GM18502 (cell line): ENCODE measurements at regions not wholly inside any gene's neighbourhood (a gene's known extent, or its start where the extent isn't known, plus 50 kb on each side); places are given as distances from the start of the nearest gene placed in this dataset.

Source experiments
- ATAC-seq: cut with Tn5 transposase; IDR thresholded peaks from one replicate; pipeline ENCODE4 v1.9.1; 2021; ENCODE audit warnings: mild to moderate bottlenecking; ENCODE audit not compliant: unreplicated experiment, poor library complexity

GRCh38 chr5:96340357-96340756, 92.7 kb downstream of the PCSK1 start:
- no peak for ATAC-seq

- no peak for ATAC-seq
Measured at GRCh38 chr5:96339862-96340261, 93.2 kb downstream of the PCSK1 start.

- ATAC-seq = no peak
Measured at GRCh38 chr5:96338624-96339415, 94.2 kb downstream of the PCSK1 start.

GRCh38 chr5:96338091-96338490, 95.0 kb downstream of the PCSK1 start:
- ATAC-seq = no peak

DNA sequence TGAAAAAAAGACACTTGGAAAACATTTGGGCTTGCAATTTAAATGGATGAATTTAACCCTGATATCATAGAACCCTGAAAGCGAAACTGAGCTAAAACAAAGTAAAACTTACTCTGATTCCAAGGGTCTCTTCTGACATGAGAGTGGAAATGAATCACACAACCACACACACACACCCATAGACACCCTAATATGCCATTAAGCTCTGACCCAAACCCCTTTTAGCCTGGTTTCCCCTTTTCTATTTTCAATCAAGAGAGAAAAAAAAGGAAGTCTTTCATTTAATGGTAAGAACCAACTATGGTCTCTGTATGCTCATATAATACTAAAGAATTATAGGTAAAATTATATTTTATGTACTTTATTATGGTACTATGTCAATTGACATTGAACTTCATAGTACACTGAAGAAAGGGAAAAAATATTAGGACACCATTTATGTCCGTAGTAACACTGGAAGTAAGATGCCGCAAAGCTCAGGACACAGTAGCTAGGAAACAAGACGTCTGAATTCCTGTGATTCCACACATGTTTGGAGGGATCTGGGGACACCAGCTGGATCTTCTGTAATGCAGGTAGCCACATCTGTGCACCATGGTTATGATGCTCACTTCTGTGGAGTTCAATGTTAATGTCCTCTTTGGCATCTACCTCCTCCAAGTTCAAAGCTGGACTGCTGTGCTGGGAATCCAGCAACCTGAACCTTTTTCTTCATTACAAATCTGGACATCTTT, 95.8 kb downstream of the PCSK1 start:
- peak; percentile 49 for ATAC-seq

DNA sequence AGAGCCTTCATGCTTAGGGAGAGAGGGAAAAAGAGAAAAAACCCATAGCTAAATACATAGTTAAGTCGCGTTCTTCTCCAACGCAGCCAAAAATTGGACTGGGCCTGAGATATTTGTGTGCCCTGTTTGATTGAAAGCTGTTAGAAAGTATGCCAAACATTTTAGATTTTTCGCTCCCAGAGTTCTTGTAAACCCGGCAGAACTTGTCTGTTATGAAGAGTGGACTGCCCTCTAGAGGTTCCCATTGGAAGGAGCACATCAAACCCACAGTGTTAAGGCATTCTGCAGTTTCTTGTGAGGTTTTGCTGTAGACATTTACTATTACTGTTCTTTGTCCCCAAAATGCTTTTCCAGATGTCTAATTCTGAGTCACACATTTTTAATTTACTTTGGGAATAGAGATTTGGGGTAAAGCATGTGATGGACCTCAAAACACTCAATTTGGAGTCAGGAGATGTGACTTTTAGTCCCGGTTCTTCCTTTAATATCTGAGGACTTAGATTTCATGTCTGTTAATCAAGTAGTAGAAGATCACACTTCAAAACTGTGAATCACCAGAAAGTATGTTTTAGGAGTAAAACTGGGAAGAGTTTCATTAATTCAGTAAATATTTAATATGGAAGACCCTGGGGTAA, 96.6 kb downstream of the PCSK1 start:
- ATAC-seq = peak; percentile 64

DNA sequence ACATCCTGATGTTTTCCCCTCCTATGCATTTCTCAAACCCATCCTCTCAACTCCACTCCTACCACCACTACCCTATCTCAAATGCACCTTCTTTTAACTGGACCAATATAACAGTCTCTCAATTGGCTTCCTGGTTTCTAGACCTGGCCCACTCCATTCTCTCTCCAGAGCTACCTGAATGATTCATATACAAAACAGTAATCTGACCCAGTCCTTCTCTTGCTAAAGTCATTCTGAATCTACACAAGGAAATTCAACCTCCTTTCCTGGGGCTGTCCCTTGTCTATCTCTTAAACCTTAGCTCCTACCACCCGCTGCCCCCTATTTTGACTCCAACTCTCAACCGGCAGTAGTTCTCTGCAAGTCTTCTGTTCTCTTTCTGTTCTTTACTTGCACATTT, 97.2 kb downstream of the PCSK1 start:
- no peak for ATAC-seq

GRCh38 chr5:96333391-96333790, 99.7 kb downstream of the PCSK1 start:
- no peak for ATAC-seq

- no peak for ATAC-seq
Measured at GRCh38 chr5:96332535-96333366, 100.3 kb downstream of the PCSK1 start.

GRCh38 chr5:96331681-96332361, 101.2 kb downstream of the PCSK1 start:
- ATAC-seq = no peak

GRCh38 chr5:96331210-96331609, 101.8 kb downstream of the PCSK1 start:
- ATAC-seq = no peak

DNA sequence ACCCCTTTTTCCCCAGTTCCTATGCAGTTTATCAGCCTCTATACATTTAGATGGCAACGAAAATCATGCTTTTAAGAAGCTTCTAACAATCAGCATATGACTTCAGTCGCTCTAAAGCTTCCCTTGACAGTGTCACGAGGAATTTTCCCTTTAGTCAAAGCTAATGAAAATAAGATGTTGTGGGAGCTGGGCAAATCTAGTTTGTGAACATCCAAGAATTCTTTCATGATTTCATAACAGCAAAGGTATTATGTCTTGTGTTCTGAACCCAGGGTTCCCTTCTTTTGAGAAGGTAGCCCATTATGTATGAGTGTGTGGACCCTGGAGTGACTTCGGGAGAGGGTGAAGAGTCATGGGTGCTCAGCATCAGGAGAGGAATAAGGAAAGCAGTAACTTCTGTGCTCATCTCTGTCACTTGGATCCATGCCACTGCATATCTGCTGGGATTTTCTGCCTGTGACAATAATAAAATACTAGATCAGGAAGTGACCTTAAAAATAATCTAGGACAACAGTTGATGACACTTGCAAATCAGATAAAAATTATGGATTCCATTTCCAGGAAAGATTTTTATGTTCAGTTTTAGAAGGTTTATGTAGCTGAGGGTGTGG, 102.4 kb downstream of the PCSK1 start:
- no peak for ATAC-seq

DNA sequence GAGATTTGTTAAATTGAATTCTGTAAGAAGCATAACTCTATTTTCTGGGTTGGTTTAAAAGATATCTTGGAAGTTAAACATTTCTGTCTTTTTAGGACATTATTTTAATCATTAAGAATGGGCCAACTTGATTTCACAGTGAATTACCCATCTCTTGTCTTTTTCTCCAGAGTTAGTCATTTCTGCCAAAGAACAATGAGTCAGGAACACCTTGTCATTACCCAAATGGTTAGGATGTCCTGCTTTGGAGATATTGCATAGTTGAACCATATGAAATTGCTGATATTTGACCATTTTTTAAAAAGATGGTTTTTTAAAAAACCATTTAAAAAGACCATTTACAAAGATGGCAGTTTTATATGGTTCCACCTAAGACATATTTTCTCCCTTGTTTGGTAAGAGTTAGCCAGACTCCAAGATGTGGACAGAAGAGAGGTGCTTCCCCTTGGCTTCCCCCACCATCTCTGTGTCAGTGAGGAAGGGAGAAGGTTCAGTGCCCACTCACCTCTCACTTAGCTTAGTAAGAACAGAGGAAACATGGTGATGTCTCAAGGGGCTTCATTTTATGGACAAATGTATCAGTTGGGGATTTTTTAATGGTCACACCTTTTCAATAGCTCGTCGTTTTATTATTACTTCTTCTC, 103.0 kb downstream of the PCSK1 start:
- ATAC-seq = no peak

DNA sequence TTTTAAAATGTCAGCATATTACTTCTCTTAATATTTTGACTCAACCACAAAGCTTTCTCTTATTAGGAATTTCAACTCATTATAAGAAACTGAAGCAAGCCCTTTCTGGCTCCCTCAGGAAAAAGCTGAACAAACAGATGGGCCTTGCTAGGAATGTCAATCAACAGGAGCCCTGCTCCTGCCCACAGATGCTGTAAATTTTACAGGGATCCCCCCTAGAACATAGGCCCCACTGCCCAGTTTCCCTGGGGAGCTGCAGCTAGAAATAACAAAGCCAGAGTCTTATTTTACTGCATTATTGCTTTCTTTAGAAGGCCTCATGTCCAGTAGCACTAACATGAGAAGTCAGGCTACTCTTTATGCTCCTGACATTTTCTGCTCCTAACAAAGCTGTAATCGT, 103.8 kb downstream of the PCSK1 start:
- no peak for ATAC-seq

DNA sequence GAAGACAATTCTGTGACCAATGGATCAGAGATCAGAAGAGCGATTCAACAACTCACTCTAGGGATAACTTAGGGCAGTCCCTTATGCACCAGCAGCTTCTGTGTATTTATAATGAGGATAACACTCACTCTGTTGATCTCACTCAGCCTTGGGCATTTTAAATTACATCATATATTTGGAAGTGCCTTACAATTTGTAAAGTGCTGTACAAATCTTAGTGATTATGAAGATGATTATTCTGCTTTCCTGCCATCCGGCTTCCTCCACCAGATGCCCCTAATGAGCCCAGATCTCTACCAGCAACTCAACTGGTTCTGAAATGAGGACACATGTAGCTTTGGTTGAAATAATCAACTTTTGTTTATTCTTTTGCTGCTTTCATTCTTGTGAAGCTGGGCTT, 105.3 kb downstream of the PCSK1 start:
- no peak for ATAC-seq

DNA sequence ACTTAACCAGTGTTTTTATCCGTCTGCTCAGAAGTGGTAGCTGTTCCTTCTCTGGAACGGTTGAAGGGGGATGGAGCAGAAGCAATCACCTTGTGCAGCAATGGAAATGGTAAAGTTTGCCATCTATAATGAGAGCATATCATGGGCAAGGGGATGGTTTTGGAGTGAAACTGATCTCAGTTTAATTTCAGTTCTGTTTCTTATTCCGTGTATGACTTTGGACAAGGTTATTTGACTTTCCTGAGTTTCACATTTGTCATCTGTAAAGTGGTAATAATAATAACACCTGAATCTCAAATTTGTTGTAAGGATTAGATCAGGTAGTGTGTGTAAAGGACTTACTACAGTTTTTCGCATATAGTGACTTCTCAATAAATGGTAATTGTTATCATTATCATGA, 106.1 kb downstream of the PCSK1 start:
- peak; percentile 89 for ATAC-seq

DNA sequence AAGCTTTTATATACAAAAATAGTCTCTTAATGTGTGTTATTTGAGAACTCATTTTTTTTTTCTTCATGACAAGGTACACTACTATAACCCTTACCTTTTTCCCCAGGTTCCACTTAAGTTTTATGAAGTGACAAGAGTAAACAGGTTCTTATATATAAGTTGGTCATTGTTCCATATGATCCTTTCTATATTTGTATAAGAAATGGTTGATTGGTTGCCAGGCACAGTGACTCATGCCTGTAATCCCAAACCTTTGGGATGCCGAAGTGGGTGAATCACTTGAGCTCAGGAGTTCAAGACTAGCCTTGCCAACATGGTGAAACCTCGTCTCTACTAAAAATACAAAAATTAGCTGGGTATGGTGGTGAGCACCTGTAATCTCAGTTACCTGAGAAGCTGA, 108.3 kb downstream of the PCSK1 start:
- no peak for ATAC-seq

- ATAC-seq = no peak
Measured at GRCh38 chr5:96322865-96323264, 110.2 kb downstream of the PCSK1 start.

GRCh38 chr5:96322217-96322616, 110.8 kb downstream of the PCSK1 start:
- ATAC-seq = no peak
